ENCODE measurements at regions not wholly inside any gene's neighbourhood (a gene's known extent, or its start where the extent isn't known, plus 50 kb on each side); places are given as distances from the start of the nearest gene placed in this dataset.

DNA sequence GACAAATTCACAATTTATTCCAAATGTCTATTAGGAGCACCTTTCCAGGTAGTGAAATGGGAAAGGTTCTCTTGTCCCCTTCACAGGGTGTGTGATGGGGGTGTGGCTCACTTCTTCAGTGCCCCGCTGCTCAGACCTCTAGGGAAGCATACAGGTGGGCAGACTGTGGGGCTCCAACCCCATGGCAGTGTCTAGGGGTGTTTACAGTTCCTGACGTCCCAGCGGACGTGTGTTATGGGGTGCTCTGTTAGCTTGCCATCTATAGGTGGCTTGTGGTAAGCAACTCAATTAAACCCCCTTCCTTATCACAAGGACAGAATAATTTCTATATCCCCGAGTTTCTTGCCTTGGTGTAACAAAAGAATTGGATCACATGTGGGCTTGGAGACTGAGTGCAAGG lies 67.4 kb upstream of the SPINK5 start:
- H3K27ac ChIP-seq (ENCODE audit: low read length): no peak overlapping the region
- H3K36me3 ChIP-seq (ENCODE audit: low read depth, low read length): no peaks in the 10 kb centered on the region; the same call in 1 of the 2 replicates
- H4K20me1 ChIP-seq (ENCODE audit: low read length): no peaks in the 10 kb centered on the region
- no peaks in the 10 kb centered on the region for H3K79me2 ChIP-seq (ENCODE audit: low read length)
- POLR2A ChIA-PET (ENCODE audit: unreplicated experiment): no interaction called here
- intact Hi-C loops (cut with micrococcal nuclease): loop anchor here (5.0 kb wide), 1 partner anchor 96 kb away; no protein-coding TSS in a partner anchor
- peaks cover 18% of the 10 kb centered on the region for H3K4me1 ChIP-seq (ENCODE audit: insufficient read depth, low read length)
- no peak overlapping the region for H3K9ac ChIP-seq (ENCODE audit: low read length)
- peak overlapping the region; percentile 9; the same call in 1 of the 2 replicates for H3K4me2 ChIP-seq (ENCODE audit: low read length)
- ATAC-seq (no peak), DNase-seq (no peak)
- peaks cover 7% of the 10 kb centered on the region for H3K9me3 ChIP-seq (ENCODE audit: low read length)
- no peak for TF ChIP-seq EZH2phosphoT487 (IDR thresholded peaks at IDR 0.05; ENCODE audit: borderline replicate concordance, low read length)
- no peak for TF ChIP-seq EZH2 (IDR thresholded peaks at IDR 0.05; ENCODE audit: low read length, unreplicated experiment)
- no peaks in the 10 kb centered on the region for H3F3A ChIP-seq (ENCODE audit: low read length, unreplicated experiment)
- BruUV-seq (replicated peaks): no TSS peak
- no peak overlapping the region for H2AFZ ChIP-seq (ENCODE audit: low read length)
- H3K9me2 ChIP-seq (replicated peaks; ENCODE audit: low read length): no peaks in the 10 kb centered on the region
- H3K4me3 ChIP-seq (ENCODE audit: low read length): no peak overlapping the region
- H3K27me3 ChIP-seq (ENCODE audit: low read length): no peaks in the 10 kb centered on the region
- CTCF ChIA-PET: no interaction called here

DNA sequence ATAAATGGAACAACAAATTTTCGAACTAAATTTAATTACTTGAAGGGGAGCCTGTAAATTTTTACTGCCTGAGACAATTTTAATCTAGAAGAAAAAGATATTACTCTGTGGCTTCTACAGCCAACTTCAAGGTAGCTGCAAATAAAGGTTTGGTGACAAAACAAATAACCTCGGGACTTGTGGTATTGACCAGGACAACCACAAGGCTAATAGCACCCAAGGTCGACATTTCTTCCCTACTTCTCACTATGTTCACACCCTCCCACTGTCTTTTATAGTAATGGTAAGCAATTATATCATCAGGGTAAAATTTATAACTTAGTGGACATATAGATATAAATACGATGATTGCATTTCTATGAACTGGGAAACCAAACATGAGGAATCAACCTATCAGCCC lies 67.9 kb upstream of the SPINK5 start:
- intact Hi-C loops (cut with micrococcal nuclease): loop anchor here (5.0 kb wide), 1 partner anchor 96 kb away; no protein-coding TSS in a partner anchor
- Histone ChIP-seq H3K4me3 (ENCODE audit: low read length) (no peak overlapping the region), H3K36me3 (ENCODE audit: low read depth, low read length) (no peaks in the 10 kb centered on the region), H3K27me3 (ENCODE audit: low read length) (no peaks in the 10 kb centered on the region), H3K79me2 (ENCODE audit: low read length) (no peaks in the 10 kb centered on the region), H3K9ac (ENCODE audit: low read length) (no peak overlapping the region), H3K27ac (ENCODE audit: low read length) (no peak overlapping the region), H3K9me3 (ENCODE audit: low read length) (0 out of 2 replicates have a peak, but pooled peaks cover 4% of the 10 kb centered on the region), H3K4me2 (ENCODE audit: low read length) (peak overlapping the region; percentile 9; the same call in 1 of the 2 replicates), H3K4me1 (ENCODE audit: insufficient read depth, low read length) (peaks cover 18% of the 10 kb centered on the region), H4K20me1 (ENCODE audit: low read length) (no peaks in the 10 kb centered on the region), H3K9me2 (replicated peaks; ENCODE audit: low read length) (no peaks in the 10 kb centered on the region), H3F3A (ENCODE audit: low read length, unreplicated experiment) (no peaks in the 10 kb centered on the region), H2AFZ (ENCODE audit: low read length) (no peak overlapping the region)
- no TSS peak for BruUV-seq (replicated peaks)
- ChIA-PET POLR2A (ENCODE audit: unreplicated experiment) (no interaction called here), CTCF (no interaction called here)
- DNase-seq (peak; percentile 76), ATAC-seq (peak; percentile 73)
- no peak for TF ChIP-seq EZH2phosphoT487 (IDR thresholded peaks at IDR 0.05; ENCODE audit: borderline replicate concordance, low read length)
- TF ChIP-seq, protein P1, sequence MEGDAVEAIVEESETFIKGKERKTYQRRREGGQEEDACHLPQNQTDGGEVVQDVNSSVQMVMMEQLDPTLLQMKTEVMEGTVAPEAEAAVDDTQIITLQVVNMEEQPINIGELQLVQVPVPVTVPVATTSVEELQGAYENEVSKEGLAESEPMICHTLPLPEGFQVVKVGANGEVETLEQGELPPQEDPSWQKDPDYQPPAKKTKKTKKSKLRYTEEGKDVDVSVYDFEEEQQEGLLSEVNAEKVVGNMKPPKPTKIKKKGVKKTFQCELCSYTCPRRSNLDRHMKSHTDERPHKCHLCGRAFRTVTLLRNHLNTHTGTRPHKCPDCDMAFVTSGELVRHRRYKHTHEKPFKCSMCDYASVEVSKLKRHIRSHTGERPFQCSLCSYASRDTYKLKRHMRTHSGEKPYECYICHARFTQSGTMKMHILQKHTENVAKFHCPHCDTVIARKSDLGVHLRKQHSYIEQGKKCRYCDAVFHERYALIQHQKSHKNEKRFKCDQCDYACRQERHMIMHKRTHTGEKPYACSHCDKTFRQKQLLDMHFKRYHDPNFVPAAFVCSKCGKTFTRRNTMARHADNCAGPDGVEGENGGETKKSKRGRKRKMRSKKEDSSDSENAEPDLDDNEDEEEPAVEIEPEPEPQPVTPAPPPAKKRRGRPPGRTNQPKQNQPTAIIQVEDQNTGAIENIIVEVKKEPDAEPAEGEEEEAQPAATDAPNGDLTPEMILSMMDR (conservative IDR thresholded peaks at IDR 0.05; ENCODE audit: low read depth, low read length): no peak
- no peak for TF ChIP-seq EZH2 (IDR thresholded peaks at IDR 0.05; ENCODE audit: low read length, unreplicated experiment)

DNA sequence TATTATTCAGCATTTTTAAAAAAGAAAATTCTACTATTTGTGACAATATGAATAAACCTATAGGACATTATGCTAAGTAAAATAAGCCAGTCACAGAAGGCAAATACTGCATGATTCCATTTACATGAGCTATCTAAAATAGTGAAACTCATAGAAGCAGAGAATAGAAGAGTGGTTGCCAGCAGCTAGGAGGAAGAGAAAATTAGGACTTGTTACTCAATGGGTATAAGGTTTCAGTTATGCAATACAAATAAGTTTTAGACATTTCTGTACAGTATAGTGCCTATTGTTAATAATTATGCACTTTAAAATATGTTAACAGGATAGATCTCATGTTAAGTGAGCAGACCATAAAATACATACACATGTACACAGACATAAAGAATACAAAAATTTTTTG lies 73.8 kb upstream of the SPINK5 start:
- TF ChIP-seq, protein P1 (conservative IDR thresholded peaks at IDR 0.05; ENCODE audit: low read depth, low read length): no peak
- no peak for TF ChIP-seq EZH2 (IDR thresholded peaks at IDR 0.05; ENCODE audit: low read length, unreplicated experiment)
- TF ChIP-seq EZH2phosphoT487 (IDR thresholded peaks at IDR 0.05; ENCODE audit: borderline replicate concordance, low read length): no peak
- no peak overlapping the region for H2AFZ ChIP-seq (ENCODE audit: low read length)
- no peaks in the 10 kb centered on the region for H3K27me3 ChIP-seq (ENCODE audit: low read length)
- no peak overlapping the region for H3K27ac ChIP-seq (ENCODE audit: low read length)
- no peaks in the 10 kb centered on the region for H3F3A ChIP-seq (ENCODE audit: low read length, unreplicated experiment)
- ChIA-PET POLR2A (ENCODE audit: unreplicated experiment) (no interaction called here), CTCF (no interaction called here)
- no peaks in the 10 kb centered on the region for H3K36me3 ChIP-seq (ENCODE audit: low read depth, low read length)
- peaks cover 22% of the 10 kb centered on the region for H3K4me1 ChIP-seq (ENCODE audit: insufficient read depth, low read length)
- intact Hi-C loops (cut with micrococcal nuclease): no loop called here
- 0 out of 2 replicates have a peak overlapping the region, but pooled peaks have one; percentile 5 for H3K4me2 ChIP-seq (ENCODE audit: low read length)
- H4K20me1 ChIP-seq (ENCODE audit: low read length): no peaks in the 10 kb centered on the region
- no peak overlapping the region for H3K9ac ChIP-seq (ENCODE audit: low read length)
- no peaks in the 10 kb centered on the region for H3K79me2 ChIP-seq (ENCODE audit: low read length)
- no peak overlapping the region for H3K4me3 ChIP-seq (ENCODE audit: low read length)
- no TSS peak for BruUV-seq (replicated peaks)
- H3K9me3 ChIP-seq (ENCODE audit: low read length): no peaks in the 10 kb centered on the region
- ATAC-seq: no peak
- H3K9me2 ChIP-seq (replicated peaks; ENCODE audit: low read length): no peaks in the 10 kb centered on the region
- peak; percentile 36 for DNase-seq
